Osteoblast (primary cell): ENCODE measurements at regions not wholly inside any gene's neighbourhood (a gene's known extent, or its start where the extent isn't known, plus 50 kb on each side); places are given as distances from the start of the nearest gene placed in this dataset.
"Not testable (repeated sequence)": the region's sequence is repeated elsewhere in the genome, so short reads cannot be mapped to it uniquely, and the experiment has no call there.

Experiments
- DNase-seq: peaks from one replicate; pipeline ENCODE4 v3.0.0; 2011; ENCODE audit warnings: low spot score, mixed read lengths; ENCODE audit not compliant: insufficient read length; ENCODE audit errors: missing footprints
- H2AFZ ChIP-seq: 2 replicates; pipeline ENCODE4 v1.6.0; 2011; ENCODE audit warnings: mild to moderate bottlenecking, low read length
- H3K27ac ChIP-seq: 2 replicates; pipeline ENCODE4 v1.5.1; 2011; ENCODE audit warnings: mild to moderate bottlenecking, low read depth, low read length, moderate library complexity
- H3K27me3 ChIP-seq: 2 replicates; pipeline ENCODE4 v1.6.0; 2012; ENCODE audit warnings: mild to moderate bottlenecking, control low read depth, inconsistent platforms, low read length, moderate library complexity; ENCODE audit not compliant: insufficient read depth
- H3K36me3 ChIP-seq: 2 replicates; pipeline ENCODE4 v1.5.1; 2011; ENCODE audit warnings: mild to moderate bottlenecking, low read length, control low read depth, moderate library complexity; ENCODE audit not compliant: insufficient read depth
- H3K4me1 ChIP-seq: 2 replicates; pipeline ENCODE4 v1.5.1; 2011; ENCODE audit warnings: mild to moderate bottlenecking, low read length, control low read depth, moderate library complexity; ENCODE audit not compliant: insufficient read depth
- H3K4me2 ChIP-seq: 2 replicates; pipeline ENCODE4 v1.6.0; 2011; ENCODE audit warnings: mild to moderate bottlenecking, low read length; ENCODE audit not compliant: insufficient read depth
- H3K4me3 ChIP-seq: fragments of 200-600 bp; sonication (generic); 3 replicates; pipeline ENCODE4 v1.5.1; 2012; ENCODE audit warnings: mild to moderate bottlenecking, low read length, inconsistent platforms; ENCODE audit not compliant: insufficient read depth
- H3K79me2 ChIP-seq: 2 replicates; pipeline ENCODE4 v1.6.0; 2012; ENCODE audit warnings: mild to moderate bottlenecking, low read length, control low read depth, inconsistent platforms; ENCODE audit not compliant: insufficient read depth
- H3K9me3 ChIP-seq: 2 replicates; pipeline ENCODE4 v1.5.1; 2011; ENCODE audit warnings: low read depth, low read length, control low read depth
- H4K20me1 ChIP-seq: 2 replicates; pipeline ENCODE4 v1.6.0; 2012; ENCODE audit warnings: mild to moderate bottlenecking, low read length, control low read depth; ENCODE audit not compliant: insufficient read depth
- TF ChIP-seq, protein P1 (sequence below): IDR thresholded peaks from 2 replicates; pipeline ENCODE4 v1.5.1; 2011; ENCODE audit warnings: mild to moderate bottlenecking, low read depth, low read length, moderate library complexity; ENCODE audit errors: extremely low read depth

- DNase-seq, result no peak
- Histone ChIP-seq H3K4me1 (no peaks in the 10 kb centered on the region), H4K20me1 (no peaks in the 10 kb centered on the region), H3K27me3 (no peaks in the 10 kb centered on the region), H3K36me3 (no peaks in the 10 kb centered on the region), H3K4me3 (no peak overlapping the region), H3K27ac (no peak overlapping the region), H3K4me2 (no peak overlapping the region), H2AFZ (no peak overlapping the region), H3K79me2 (no peaks in the 10 kb centered on the region), H3K9me3 (peaks cover 8% of the 10 kb centered on the region)
- TF ChIP-seq, protein P1, sequence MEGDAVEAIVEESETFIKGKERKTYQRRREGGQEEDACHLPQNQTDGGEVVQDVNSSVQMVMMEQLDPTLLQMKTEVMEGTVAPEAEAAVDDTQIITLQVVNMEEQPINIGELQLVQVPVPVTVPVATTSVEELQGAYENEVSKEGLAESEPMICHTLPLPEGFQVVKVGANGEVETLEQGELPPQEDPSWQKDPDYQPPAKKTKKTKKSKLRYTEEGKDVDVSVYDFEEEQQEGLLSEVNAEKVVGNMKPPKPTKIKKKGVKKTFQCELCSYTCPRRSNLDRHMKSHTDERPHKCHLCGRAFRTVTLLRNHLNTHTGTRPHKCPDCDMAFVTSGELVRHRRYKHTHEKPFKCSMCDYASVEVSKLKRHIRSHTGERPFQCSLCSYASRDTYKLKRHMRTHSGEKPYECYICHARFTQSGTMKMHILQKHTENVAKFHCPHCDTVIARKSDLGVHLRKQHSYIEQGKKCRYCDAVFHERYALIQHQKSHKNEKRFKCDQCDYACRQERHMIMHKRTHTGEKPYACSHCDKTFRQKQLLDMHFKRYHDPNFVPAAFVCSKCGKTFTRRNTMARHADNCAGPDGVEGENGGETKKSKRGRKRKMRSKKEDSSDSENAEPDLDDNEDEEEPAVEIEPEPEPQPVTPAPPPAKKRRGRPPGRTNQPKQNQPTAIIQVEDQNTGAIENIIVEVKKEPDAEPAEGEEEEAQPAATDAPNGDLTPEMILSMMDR, result no peak
Observed at GRCh38 chr18:78507217-78507616, 472.4 kb upstream of the SALL3 start.

DNA sequence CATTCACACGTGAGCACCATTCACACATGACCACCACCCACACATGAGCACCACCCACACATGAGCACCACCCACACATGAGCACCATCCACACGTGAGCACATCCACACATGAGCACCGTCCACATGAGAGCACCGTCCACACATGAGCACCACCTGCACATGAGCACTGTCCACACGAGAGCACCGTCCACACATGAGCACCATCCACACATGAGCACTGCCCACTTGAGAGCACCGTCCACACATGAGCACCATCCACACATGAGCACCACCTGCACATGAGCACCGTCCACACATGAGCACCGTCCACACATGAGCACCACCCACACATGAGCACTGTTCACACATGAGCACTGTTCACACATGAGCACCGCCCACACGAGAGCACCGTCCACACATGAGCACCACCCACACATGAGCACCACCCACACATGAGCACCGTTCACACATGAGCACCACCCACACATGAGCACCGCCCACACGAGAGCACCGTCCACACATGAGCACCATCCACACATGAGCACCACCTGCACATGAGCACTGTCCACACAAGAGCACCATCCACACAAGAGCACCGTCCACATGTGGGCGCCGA, 471.3 kb upstream of the SALL3 start:
- not testable (repeated sequence) for DNase-seq, H3K9me3 ChIP-seq, H3K79me2 ChIP-seq, H3K27me3 ChIP-seq, H3K4me1 ChIP-seq, H3K4me2 ChIP-seq, H4K20me1 ChIP-seq, H2AFZ ChIP-seq, H3K4me3 ChIP-seq, H3K36me3 ChIP-seq, H3K27ac ChIP-seq

DNA sequence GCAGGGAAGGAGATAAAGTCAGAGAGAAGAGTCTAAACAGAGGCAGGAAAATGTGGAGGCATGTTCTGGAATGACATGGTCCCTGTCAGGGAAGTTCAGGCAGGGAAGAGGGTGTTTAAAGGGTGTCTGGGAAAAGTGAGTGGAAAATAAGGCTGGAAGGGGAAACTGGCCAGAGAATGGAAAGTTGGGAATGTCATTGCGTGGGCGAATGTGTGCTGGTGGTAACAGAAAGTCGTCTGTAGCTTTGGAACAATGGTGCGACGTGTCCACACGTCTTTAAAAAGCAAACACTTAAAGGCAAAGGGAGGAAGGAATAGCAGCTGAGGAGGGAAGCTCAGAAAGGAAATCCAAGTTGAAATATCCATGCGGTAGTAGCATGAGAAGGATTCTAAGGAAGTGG, 469.5 kb upstream of the SALL3 start:
- H3K27me3 ChIP-seq, result no peaks in the 10 kb centered on the region
- no peak overlapping the region for H3K4me3 ChIP-seq
- no peaks in the 10 kb centered on the region for H3K36me3 ChIP-seq
- H3K4me2 ChIP-seq, result no peak overlapping the region
- H4K20me1 ChIP-seq, result no peaks in the 10 kb centered on the region
- H2AFZ ChIP-seq, result no peak overlapping the region
- H3K79me2 ChIP-seq, result no peaks in the 10 kb centered on the region
- peaks cover 8% of the 10 kb centered on the region for H3K9me3 ChIP-seq
- DNase-seq, result no peak
- TF ChIP-seq, protein P1, result no peak
- no peak overlapping the region for H3K27ac ChIP-seq
- no peaks in the 10 kb centered on the region for H3K4me1 ChIP-seq

DNA sequence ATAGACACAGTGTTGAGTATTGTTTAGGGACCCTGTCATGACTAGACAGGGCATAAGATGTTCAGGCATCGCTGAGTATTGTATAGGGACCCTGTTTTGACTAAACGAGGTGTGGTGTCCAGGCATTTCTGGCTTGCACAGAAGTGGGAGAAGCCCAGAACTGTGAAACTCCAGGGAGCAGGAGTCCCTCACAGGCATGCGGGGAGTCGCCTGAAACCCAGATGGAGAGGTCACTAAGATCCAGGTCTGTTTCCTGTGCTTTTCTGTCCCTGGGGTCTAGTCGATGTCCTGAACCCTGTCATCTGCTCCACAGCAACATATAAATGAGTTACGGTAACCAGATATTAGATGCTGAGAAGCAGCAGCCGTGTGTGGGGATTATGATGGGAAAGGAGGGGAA, 469.0 kb upstream of the SALL3 start:
- Histone ChIP-seq H3K9me3 (peaks cover 8% of the 10 kb centered on the region), H3K4me2 (no peak overlapping the region), H3K36me3 (no peaks in the 10 kb centered on the region), H3K4me1 (no peaks in the 10 kb centered on the region), H4K20me1 (no peaks in the 10 kb centered on the region), H3K79me2 (no peaks in the 10 kb centered on the region), H2AFZ (no peak overlapping the region), H3K27me3 (no peaks in the 10 kb centered on the region), H3K4me3 (no peak overlapping the region), H3K27ac (no peak overlapping the region)
- TF ChIP-seq, protein P1, result no peak
- no peak for DNase-seq
